ENCODE measurements at regions not wholly inside any gene's neighbourhood (a gene's known extent, or its start where the extent isn't known, plus 50 kb on each side); places are given as distances from the start of the nearest gene placed in this dataset.

- TF ChIP-seq RAD21 (conservative IDR thresholded peaks at IDR 0.05 in 1 of 2, IDR thresholded peaks at IDR 0.05 in 1 of 2) (no peak), EHMT2 (IDR thresholded peaks at IDR 0.05; ENCODE audit: low read depth) (no peak), POLR2A (IDR thresholded peaks at IDR 0.05; ENCODE audit: low read length) (no peak), BHLHE40 (IDR thresholded peaks at IDR 0.05; ENCODE audit: low read depth, low read length) (no peak), NFE2L2 (conservative IDR thresholded peaks at IDR 0.05; ENCODE audit: low read length) (no peak), CTCF (IDR thresholded peaks at IDR 0.05) (no peak), TP53 (CRISPR knock-in tag; IDR thresholded peaks at IDR 0.05) (no peak), ZSCAN20 (CRISPR knock-in tag; IDR thresholded peaks at IDR 0.05) (no peak), EP300 (IDR thresholded peaks at IDR 0.05) (no peak), USF2 (IDR thresholded peaks at IDR 0.05) (no peak), CEBPB (IDR thresholded peaks at IDR 0.05) (no peak)
These were observed 863.4 kb upstream of the KLHL29 start for GRCh38 chr2:22521620-22522019.
